Stimulated activated CD8-positive, alpha-beta memory T cell treated with anti-CD3 and anti-CD28 coated beads, Interleukin-12 subunit alpha, Interleukin-12 subunit beta, amount 100 ng/mL, for 24 hours (primary cell): ENCODE measurements at regions not wholly inside any gene's neighbourhood (a gene's known extent, or its start where the extent isn't known, plus 50 kb on each side); places are given as distances from the start of the nearest gene placed in this dataset.

ENCODE experiments used
- DNase-seq: peaks from one replicate; pipeline ENCODE4 v3.0.0-alpha.2; 2020; ENCODE audit errors: extremely low read depth

GRCh38 chr2:176388861-176389260 is 119.6 kb downstream of the MTX2 start:
- no peak for DNase-seq

GRCh38 chr2:176390276-176391147 is 121.3 kb downstream of the MTX2 start:
- DNase-seq = no peak

- DNase-seq = no peak
These were observed 121.8 kb downstream of the MTX2 start for GRCh38 chr2:176391148-176391419.

DNA sequence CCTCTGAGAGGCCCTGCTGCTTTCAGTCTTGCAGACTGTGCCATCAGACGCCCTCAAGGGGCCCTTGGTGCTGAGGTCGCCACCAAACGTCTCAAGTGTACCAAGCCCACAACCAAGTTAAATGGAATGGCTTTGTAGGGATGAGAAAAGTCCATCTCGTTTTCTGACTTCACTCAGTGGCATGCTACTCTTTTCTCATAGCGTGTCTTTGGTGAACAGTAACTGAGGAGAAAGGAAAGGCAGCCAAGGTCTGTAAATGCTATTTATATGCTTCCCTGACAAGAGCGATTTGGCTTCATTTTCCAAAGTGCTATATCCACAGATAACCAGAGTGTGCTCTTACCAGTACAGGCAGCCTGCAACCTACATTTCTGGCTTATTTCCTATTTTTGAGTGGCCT is 123.0 kb downstream of the MTX2 start:
- DNase-seq = no peak

- no peak for DNase-seq
These were observed 123.6 kb downstream of the MTX2 start for GRCh38 chr2:176392744-176393414.

- DNase-seq = no peak
These were observed 126.1 kb downstream of the MTX2 start for GRCh38 chr2:176395273-176395854.

- no peak for DNase-seq
These were observed 129.2 kb downstream of the MTX2 start for GRCh38 chr2:176398243-176399073.

- no peak for DNase-seq
These were observed 129.9 kb downstream of the MTX2 start for GRCh38 chr2:176399074-176399598.

- no peak for DNase-seq
These were observed 136.2 kb downstream of the MTX2 start for GRCh38 chr2:176405477-176405876.

DNA sequence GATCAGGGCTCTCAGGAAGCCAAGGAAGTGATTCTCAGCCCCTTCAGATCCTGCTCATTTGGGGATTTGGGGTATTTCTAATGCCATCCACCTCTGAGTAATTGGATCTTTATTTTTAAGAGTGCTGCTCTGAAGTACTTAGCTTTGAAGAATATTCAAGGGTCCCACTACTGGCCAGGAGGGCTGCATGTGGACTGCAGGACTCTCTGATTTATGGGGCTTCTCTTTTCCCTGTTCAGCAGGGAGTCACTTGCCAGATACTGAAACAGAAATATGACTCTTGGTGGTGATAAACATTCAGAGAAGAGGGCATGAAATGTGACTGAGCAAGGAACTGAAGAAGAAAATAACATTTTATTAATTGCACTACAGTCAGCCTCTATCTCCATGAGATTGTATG is 138.5 kb downstream of the MTX2 start:
- no peak for DNase-seq

GRCh38 chr2:176409671-176410070 is 140.4 kb downstream of the MTX2 start:
- no peak for DNase-seq

DNA sequence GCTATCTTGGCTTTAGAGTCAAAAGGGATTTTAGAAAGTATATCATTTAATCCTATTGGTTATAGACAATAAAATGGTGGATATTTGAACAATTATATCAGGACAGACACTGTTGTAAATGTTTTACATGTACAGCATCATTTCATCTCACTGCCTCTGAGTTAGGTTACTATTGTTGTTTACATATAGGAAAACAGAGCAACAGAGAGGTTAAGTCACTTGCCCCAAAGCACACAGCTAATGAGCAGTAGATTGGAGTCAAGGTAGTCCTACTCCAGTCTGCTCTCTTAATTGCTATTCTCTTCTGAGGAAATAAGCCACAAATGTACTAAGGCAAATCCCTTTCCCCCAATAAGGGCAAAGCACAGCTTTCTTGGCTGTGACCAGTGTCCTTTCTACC is 142.9 kb downstream of the MTX2 start:
- DNase-seq = no peak

DNA sequence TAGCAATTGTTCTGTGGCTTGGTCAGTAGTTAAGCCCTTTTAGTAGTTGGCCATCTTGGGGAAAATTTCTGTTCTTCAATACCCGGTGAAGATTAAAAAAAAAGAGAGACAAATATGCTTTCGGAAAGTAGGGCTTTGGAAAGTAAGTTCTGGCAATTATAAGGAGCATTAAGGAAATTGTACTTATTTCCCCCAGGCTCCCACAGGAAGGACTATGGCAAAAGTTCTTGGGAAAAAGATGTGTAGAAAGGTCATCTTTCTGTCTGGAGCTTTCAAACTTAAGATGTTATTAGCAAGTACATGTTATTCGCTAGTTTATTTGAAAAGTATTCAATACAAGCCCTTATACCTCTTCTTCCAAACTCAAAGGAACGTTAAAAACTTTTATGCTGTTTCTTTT is 144.5 kb downstream of the MTX2 start:
- no peak for DNase-seq

- DNase-seq = no peak
These were observed 145.4 kb downstream of the MTX2 start for GRCh38 chr2:176414641-176415040.

GRCh38 chr2:176415174-176415895 is 146.1 kb downstream of the MTX2 start:
- no peak for DNase-seq

DNA sequence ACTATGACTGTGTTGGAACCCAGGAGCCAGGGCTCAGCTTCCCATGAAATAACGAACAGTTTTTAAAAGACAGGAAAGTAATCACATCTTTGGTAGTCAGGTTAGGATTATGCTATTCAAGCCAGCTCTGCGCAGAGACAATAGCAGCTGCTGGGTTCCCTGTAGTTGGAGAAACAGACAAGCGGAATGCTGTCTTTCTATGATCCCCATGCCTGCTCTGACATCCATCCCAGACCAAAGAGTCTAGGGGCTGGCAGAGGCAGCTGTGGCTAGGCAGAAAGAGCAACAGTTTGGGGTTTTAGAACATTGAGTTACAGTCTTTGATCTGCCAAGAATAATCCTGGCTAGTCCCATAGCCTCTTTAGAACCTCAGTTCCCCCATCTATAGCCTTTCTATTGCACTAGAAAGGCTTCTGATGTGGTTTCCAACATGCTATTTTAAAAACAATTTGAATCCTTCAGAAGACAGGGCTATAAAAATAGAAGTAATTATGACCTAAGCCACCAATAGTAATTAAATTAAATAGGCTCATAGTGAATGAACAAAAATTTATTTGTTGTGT is 146.8 kb downstream of the MTX2 start:
- no peak for DNase-seq

DNA sequence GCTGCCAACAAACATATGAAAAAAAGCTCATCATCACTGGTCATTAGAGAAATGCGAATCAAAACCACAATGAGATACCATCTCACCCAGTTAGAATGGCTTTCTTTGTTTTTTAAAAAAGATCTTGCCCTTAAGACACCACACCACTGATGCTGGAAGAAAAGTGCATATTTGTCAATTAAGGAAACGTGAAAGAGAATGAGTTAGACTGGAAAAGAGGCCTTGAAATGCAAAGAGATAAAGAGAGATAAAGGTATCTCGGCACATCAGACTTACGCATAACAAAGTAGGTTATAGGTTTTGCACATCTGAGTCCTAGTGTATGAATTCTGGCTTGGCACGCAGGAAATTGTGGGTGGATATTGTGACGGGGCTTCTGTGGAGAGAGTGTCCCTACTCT is 149.5 kb downstream of the MTX2 start:
- no peak for DNase-seq

- DNase-seq = no peak
These were observed 150.4 kb downstream of the MTX2 start for GRCh38 chr2:176419591-176420071.

DNA sequence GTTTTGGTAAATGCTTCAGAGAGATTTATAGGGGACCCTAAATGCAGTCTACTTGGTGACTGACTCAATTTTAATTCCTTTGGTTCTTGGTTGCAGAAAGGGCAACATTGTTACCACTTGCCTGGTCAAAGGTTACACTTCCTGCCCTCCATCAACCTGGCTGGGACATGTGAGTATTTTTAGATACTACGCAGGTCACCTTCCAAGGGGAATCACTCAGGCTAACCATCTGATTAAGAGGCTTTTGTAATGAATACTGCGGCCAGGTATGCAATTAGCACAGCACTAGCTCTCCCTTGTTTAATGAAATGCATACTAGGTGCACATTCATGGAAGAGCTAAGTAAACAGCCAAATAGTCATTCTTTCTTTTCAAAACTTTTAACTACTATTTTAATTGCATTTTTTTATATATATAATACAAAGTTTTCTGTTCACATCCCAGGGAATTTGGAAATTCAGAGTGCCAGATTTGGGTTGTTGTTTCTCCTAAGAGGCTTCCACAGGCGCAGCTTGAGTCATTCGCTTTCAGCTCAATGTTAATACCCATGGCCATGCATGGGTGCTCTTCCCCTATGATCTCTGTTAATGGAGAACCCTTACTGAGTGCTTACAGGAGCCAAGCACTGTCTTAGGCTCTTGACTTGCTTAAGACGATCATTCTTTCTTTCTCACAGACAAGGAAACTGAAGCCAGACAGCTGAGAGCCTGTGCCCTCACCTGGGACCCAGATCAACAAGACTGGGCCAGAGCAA is 152.2 kb downstream of the MTX2 start:
- DNase-seq = no peak

- no peak for DNase-seq
These were observed 154.6 kb downstream of the MTX2 start for GRCh38 chr2:176423819-176424218.
